Neural progenitor cell (in vitro differentiated cells): ENCODE measurements at regions not wholly inside any gene's neighbourhood (a gene's known extent, or its start where the extent isn't known, plus 50 kb on each side); places are given as distances from the start of the nearest gene placed in this dataset.

Source experiments
- DNase-seq: peaks from one replicate; pipeline ENCODE4 v3.0.0-alpha.2; 2016; ENCODE audit warnings: low spot score
- H2AFZ ChIP-seq: fragments of 200-600 bp; sonication (generic); replicated peaks from 2 replicates; pipeline ENCODE4 v1.6.1; 2016; ENCODE audit warnings: antibody characterized with exemption
- H3F3A ChIP-seq: fragments of 200-600 bp; sonication (generic); 2 replicates; pipeline ENCODE4 v1.6.1; 2016; ENCODE audit warnings: antibody characterized with exemption, low read depth
- H3K27ac ChIP-seq: fragments of 200-600 bp; sonication (generic); 2 replicates; pipeline ENCODE4 v1.5.1; 2016; ENCODE audit warnings: mild to moderate bottlenecking
- H3K27me3 ChIP-seq: fragments of 200-600 bp; sonication (generic); 2 replicates; pipeline ENCODE4 v1.6.1; 2016; ENCODE audit warnings: mild to moderate bottlenecking, moderate library complexity
- H3K36me3 ChIP-seq: fragments of 200-600 bp; sonication (generic); 2 replicates; pipeline ENCODE4 v1.5.1; 2016
- H3K4me1 ChIP-seq: fragments of 200-600 bp; sonication (generic); 2 replicates; pipeline ENCODE4 v1.6.1; 2016; ENCODE audit warnings: mixed run types
- H3K4me2 ChIP-seq: fragments of 200-600 bp; sonication (generic); 2 replicates; pipeline ENCODE4 v1.6.1; 2016
- H3K4me3 ChIP-seq: fragments of 200-600 bp; sonication (generic); 2 replicates; pipeline ENCODE4 v1.5.1; 2016
- H3K79me2 ChIP-seq: fragments of 200-600 bp; sonication (generic); 2 replicates; pipeline ENCODE4 v1.6.1; 2016; ENCODE audit warnings: low read depth
- H3K9ac ChIP-seq: fragments of 200-600 bp; sonication (generic); 2 replicates; pipeline ENCODE4 v1.6.1; 2016
- H3K9me3 ChIP-seq: fragments of 200-600 bp; sonication (generic); 2 replicates; pipeline ENCODE4 v1.5.1; 2016; ENCODE audit warnings: low read depth
- H4K20me1 ChIP-seq: fragments of 200-600 bp; sonication (generic); 2 replicates; pipeline ENCODE4 v1.6.1; 2016; ENCODE audit warnings: low read depth
- H3K27ac Mint-ChIP-seq: 3 replicates; pipeline ENCODE4 v1.8.0; 2021; ENCODE audit warnings: mixed read lengths
- H3K27me3 Mint-ChIP-seq: 2 replicates; pipeline ENCODE4 v1.8.0; 2022; ENCODE audit warnings: low read depth, mild to moderate bottlenecking, inconsistent platforms, moderate library complexity, mixed read lengths; ENCODE audit not compliant: insufficient read depth
- H3K36me3 Mint-ChIP-seq: 3 replicates; pipeline ENCODE4 v1.8.0; 2021; ENCODE audit warnings: mixed read lengths
- H3K4me1 Mint-ChIP-seq: 3 replicates; pipeline ENCODE4 v1.8.0; 2021; ENCODE audit warnings: mixed read lengths
- H3K4me3 Mint-ChIP-seq: 3 replicates; pipeline ENCODE4 v1.8.0; 2021; ENCODE audit warnings: mild to moderate bottlenecking, moderate library complexity, mixed read lengths
- H3K9me3 Mint-ChIP-seq: 3 replicates; pipeline ENCODE4 v1.8.0; 2020; ENCODE audit warnings: mixed read lengths
- CTCF ChIP-seq: fragments of 200-600 bp; sonication (generic); IDR thresholded peaks from 2 replicates; pipeline ENCODE4 v1.5.1; 2017; ENCODE audit warnings: antibody characterized with exemption, mild to moderate bottlenecking
- EZH2 ChIP-seq: fragments of 200-600 bp; sonication (generic); IDR thresholded peaks from 2 replicates; pipeline ENCODE4 v1.6.1; 2017; ENCODE audit warnings: antibody characterized with exemption, mild to moderate bottlenecking, moderate library complexity
- EZH2phosphoT487 ChIP-seq: fragments of 200-600 bp; sonication (generic); IDR thresholded peaks from 2 replicates; pipeline ENCODE4 v1.6.1; 2017; ENCODE audit warnings: antibody characterized with exemption

- no peaks in the 10 kb centered on the region for H3K4me1 Mint-ChIP-seq
- no peaks in the 10 kb centered on the region for H3F3A ChIP-seq
- H3K9me3 ChIP-seq = no peaks in the 10 kb centered on the region
- no peaks in the 10 kb centered on the region for H3K4me1 ChIP-seq
- peaks cover 11% of the 10 kb centered on the region for H3K9me3 Mint-ChIP-seq
- no peaks in the 10 kb centered on the region for H3K27me3 ChIP-seq
- no peaks in the 10 kb centered on the region for H4K20me1 ChIP-seq
- H3K36me3 ChIP-seq = no peaks in the 10 kb centered on the region
- no peaks in the 10 kb centered on the region for H3K36me3 Mint-ChIP-seq
- no peak overlapping the region for H3K4me2 ChIP-seq
- no peak overlapping the region for H3K27ac Mint-ChIP-seq
- H3K9ac ChIP-seq = no peak overlapping the region
- no peak overlapping the region for H2AFZ ChIP-seq
- TF ChIP-seq EZH2 (no peak), CTCF (no peak)
- H3K27me3 Mint-ChIP-seq = no peaks in the 10 kb centered on the region
- H3K27ac ChIP-seq = no peak overlapping the region
- no peaks in the 10 kb centered on the region for H3K79me2 ChIP-seq
- no peak overlapping the region for H3K4me3 Mint-ChIP-seq
- no peak for DNase-seq
- no peak overlapping the region for H3K4me3 ChIP-seq
Measured at GRCh38 chr13:105452895-105453294, 1082.6 kb downstream of the EFNB2 start.

- Histone ChIP-seq H3K9ac (no peak overlapping the region), H3K79me2 (no peaks in the 10 kb centered on the region), H3K27ac (no peak overlapping the region), H3K4me1 (no peaks in the 10 kb centered on the region), H4K20me1 (no peaks in the 10 kb centered on the region), H3K9me3 (no peaks in the 10 kb centered on the region), H3K27me3 (no peaks in the 10 kb centered on the region), H3K4me3 (no peak overlapping the region), H3K36me3 (no peaks in the 10 kb centered on the region), H3K4me2 (no peak overlapping the region), H3F3A (no peaks in the 10 kb centered on the region), H2AFZ (no peak overlapping the region)
- no peak for TF ChIP-seq EZH2phosphoT487
- no peak for TF ChIP-seq CTCF
- no peak for TF ChIP-seq EZH2
- no peak for DNase-seq
- no peak overlapping the region for H3K4me3 Mint-ChIP-seq
- no peak overlapping the region for H3K27ac Mint-ChIP-seq
- no peaks in the 10 kb centered on the region for H3K4me1 Mint-ChIP-seq
- peaks cover 10% of the 10 kb centered on the region for H3K9me3 Mint-ChIP-seq
- H3K27me3 Mint-ChIP-seq = no peaks in the 10 kb centered on the region
- H3K36me3 Mint-ChIP-seq = no peaks in the 10 kb centered on the region
Measured at GRCh38 chr13:105450784-105451183, 1084.7 kb downstream of the EFNB2 start.

GRCh38 chr13:105448811-105449210 lies 1086.7 kb downstream of the EFNB2 start:
- Mint-ChIP-seq H3K27me3 (no peaks in the 10 kb centered on the region), H3K4me3 (no peak overlapping the region), H3K9me3 (peaks cover 3% of the 10 kb centered on the region), H3K27ac (no peak overlapping the region), H3K4me1 (no peaks in the 10 kb centered on the region), H3K36me3 (no peaks in the 10 kb centered on the region)
- Histone ChIP-seq H2AFZ (no peak overlapping the region), H4K20me1 (no peaks in the 10 kb centered on the region), H3K9ac (no peak overlapping the region), H3K36me3 (no peaks in the 10 kb centered on the region), H3K79me2 (no peaks in the 10 kb centered on the region), H3K4me2 (no peak overlapping the region), H3K9me3 (no peaks in the 10 kb centered on the region), H3K27ac (no peak overlapping the region), H3F3A (no peaks in the 10 kb centered on the region), H3K27me3 (no peaks in the 10 kb centered on the region), H3K4me1 (no peaks in the 10 kb centered on the region), H3K4me3 (no peak overlapping the region)
- TF ChIP-seq EZH2 (no peak), CTCF (no peak), EZH2phosphoT487 (no peak)
- no peak for DNase-seq

GRCh38 chr13:105446197-105446596 lies 1089.3 kb downstream of the EFNB2 start:
- Histone ChIP-seq H3K9me3 (no peaks in the 10 kb centered on the region), H3K27me3 (no peaks in the 10 kb centered on the region), H3K4me2 (no peak overlapping the region), H3K4me1 (no peaks in the 10 kb centered on the region), H3K36me3 (no peaks in the 10 kb centered on the region), H4K20me1 (no peaks in the 10 kb centered on the region), H2AFZ (no peak overlapping the region), H3K27ac (no peak overlapping the region), H3K9ac (no peak overlapping the region), H3K79me2 (no peaks in the 10 kb centered on the region), H3F3A (no peaks in the 10 kb centered on the region), H3K4me3 (no peak overlapping the region)
- TF ChIP-seq CTCF (no peak), EZH2 (no peak), EZH2phosphoT487 (no peak)
- no peak overlapping the region for H3K4me3 Mint-ChIP-seq
- no peak for DNase-seq
- no peaks in the 10 kb centered on the region for H3K27me3 Mint-ChIP-seq
- H3K36me3 Mint-ChIP-seq = no peaks in the 10 kb centered on the region
- H3K9me3 Mint-ChIP-seq = no peaks in the 10 kb centered on the region
- H3K4me1 Mint-ChIP-seq = no peaks in the 10 kb centered on the region
- H3K27ac Mint-ChIP-seq = no peak overlapping the region
